AG04449 (cell line): ENCODE measurements at regions not wholly inside any gene's neighbourhood (a gene's known extent, or its start where the extent isn't known, plus 50 kb on each side); places are given as distances from the start of the nearest gene placed in this dataset.
A peak's percentile ranks its signal among the peaks of the same experiment; 100 is the strongest.

Experiments
- CTCF ChIA-PET: fragments of 350-600 bp; formaldehyde crosslinking; extraction: SDS; loops from one replicate; lab custom pipeline; 2021; ENCODE audit warnings: antibody characterized with exemption; lab: Yijun Ruan, JAX
- POLR2A ChIA-PET: fragments of 400-600, 350-600 bp; formaldehyde crosslinking; extraction: SDS; loops from one replicate; lab custom pipeline; 2020; ENCODE audit warnings: antibody characterized with exemption, inconsistent platforms; lab: Yijun Ruan, JAX
- DNase-seq: peaks from one replicate; pipeline ENCODE4 v3.0.0-alpha.2; 2010; ENCODE audit warnings: low read depth, low spot score
- H3K4me3 ChIP-seq: 2 replicates; pipeline ENCODE4 v1.5.1; 2011; ENCODE audit warnings: low read depth, mild to moderate bottlenecking, control low read depth, low read length
- TF ChIP-seq, protein P1 (sequence below): IDR thresholded peaks from one replicate; pipeline ENCODE4 v1.5.1; 2011; ENCODE audit warnings: mild to moderate bottlenecking, moderate library complexity, low read length, control low read depth, inconsistent platforms; ENCODE audit not compliant: insufficient read depth; ENCODE audit errors: missing control alignments

DNA sequence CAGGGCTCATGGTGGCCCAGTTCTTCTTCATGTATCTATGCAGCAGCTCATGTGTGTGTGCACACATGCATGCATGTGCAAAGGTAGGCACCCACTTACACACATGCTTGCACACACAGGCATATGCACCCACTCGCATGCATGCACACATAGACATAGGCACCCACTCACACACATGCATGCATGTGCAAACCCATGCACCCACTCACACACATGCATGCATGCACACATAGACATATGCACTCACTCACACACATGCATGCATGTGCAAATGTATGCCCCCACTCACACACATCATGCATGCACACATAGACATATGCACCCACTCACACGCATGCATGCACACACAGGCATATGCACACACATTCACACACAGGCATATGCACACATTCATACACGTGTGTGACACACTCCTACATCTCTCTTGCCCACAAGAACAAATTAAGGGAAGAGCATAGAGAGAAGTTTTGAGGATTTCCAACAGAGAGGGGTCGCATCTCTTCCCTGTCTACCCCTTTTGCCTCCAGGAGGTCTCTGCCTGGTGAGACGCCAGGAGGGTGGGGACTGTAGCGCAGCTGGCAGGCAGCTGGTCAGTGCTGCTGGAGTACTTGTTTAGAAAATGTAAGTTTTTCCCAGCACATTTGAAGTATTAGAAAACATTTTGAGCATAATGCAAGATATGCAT, 63.9 kb upstream of the ARHGEF7 start:
- DNase-seq: no peak
- TF ChIP-seq, protein P1, sequence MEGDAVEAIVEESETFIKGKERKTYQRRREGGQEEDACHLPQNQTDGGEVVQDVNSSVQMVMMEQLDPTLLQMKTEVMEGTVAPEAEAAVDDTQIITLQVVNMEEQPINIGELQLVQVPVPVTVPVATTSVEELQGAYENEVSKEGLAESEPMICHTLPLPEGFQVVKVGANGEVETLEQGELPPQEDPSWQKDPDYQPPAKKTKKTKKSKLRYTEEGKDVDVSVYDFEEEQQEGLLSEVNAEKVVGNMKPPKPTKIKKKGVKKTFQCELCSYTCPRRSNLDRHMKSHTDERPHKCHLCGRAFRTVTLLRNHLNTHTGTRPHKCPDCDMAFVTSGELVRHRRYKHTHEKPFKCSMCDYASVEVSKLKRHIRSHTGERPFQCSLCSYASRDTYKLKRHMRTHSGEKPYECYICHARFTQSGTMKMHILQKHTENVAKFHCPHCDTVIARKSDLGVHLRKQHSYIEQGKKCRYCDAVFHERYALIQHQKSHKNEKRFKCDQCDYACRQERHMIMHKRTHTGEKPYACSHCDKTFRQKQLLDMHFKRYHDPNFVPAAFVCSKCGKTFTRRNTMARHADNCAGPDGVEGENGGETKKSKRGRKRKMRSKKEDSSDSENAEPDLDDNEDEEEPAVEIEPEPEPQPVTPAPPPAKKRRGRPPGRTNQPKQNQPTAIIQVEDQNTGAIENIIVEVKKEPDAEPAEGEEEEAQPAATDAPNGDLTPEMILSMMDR: no peak
- CTCF ChIA-PET: interaction anchor here (1.6 to 2.6 kb wide), 2 partner anchors 106 to 112 kb away, joined by 5 to 9 read pairs; no protein-coding TSS in a partner anchor
- POLR2A ChIA-PET: no interaction called here
- no peak overlapping the region for H3K4me3 ChIP-seq

DNA sequence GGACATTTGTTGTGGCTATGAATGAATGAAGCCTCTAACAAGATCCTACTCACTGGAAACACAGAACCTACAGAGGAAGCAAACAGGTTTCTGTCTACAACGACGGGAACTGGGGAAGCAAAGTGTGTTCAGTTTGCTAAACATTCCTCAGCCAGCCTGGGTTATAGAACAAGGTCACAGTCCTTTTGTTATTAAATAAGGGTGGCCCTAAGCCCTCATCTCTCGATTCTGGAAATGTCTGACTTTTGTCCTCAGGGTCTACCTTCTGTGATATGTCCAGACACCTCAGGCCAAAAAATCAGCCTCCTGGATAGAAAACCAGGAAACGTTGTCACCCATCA, 64.6 kb upstream of the ARHGEF7 start:
- no peak overlapping the region for H3K4me3 ChIP-seq
- TF ChIP-seq, protein P1: no peak
- DNase-seq: no peak
- POLR2A ChIA-PET: interaction anchor here (0.6 kb wide), 1 partner anchor 103 kb away, joined by 3 read pairs; no protein-coding TSS in a partner anchor
- CTCF ChIA-PET: interaction anchor here (1.0 to 2.6 kb wide), 5 partner anchors 16 to 173 kb away, joined by 3 to 9 read pairs (median 6); no protein-coding TSS in a partner anchor

DNA sequence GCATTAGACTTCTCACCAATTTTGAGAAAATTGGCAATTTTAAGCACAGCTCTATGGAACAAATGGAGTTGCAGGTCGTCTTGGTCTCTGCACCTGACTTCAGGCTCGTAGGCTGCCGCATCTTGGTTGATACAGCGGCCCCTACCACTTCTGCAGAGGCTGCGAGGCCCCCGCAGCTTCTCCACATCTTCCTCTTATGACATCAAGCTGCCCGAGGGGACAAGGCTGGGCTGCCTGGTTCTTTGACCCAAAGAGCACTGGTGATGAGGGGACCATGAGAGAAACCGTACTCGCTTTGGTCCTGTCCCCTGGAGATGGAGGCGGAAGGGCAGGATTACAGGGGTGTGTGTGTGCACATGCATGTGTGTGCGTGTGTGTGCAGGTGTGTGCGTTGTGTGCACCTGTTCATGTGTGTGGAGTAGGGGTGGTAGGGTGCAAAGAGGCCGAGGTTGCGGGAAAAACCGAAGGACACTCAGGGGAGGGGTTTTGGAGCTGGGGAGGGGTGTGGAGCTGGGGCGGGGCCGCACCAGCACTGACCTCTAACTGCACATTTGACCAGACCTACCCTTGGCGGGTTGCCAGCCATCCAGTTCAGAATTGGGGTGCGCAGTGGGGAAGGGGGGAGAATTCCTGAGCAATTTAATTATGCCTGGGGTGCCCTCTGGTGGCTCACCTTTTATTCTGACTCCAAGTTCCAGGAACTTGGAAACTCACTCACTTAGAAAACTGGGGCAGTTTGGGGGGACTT, 65.1 kb upstream of the ARHGEF7 start:
- POLR2A ChIA-PET: interaction anchor here (0.6 kb wide), 1 partner anchor 103 kb away, joined by 3 read pairs; no protein-coding TSS in a partner anchor
- TF ChIP-seq, protein P1: peak; percentile 12
- CTCF ChIA-PET: interaction anchor here (1.0 to 3.5 kb wide), 12 partner anchors 9 to 457 kb away, joined by 3 to 21 read pairs (median 6); partner anchors contain the start of gene ANKRD10
- DNase-seq: no peak
- H3K4me3 ChIP-seq: no peak overlapping the region

DNA sequence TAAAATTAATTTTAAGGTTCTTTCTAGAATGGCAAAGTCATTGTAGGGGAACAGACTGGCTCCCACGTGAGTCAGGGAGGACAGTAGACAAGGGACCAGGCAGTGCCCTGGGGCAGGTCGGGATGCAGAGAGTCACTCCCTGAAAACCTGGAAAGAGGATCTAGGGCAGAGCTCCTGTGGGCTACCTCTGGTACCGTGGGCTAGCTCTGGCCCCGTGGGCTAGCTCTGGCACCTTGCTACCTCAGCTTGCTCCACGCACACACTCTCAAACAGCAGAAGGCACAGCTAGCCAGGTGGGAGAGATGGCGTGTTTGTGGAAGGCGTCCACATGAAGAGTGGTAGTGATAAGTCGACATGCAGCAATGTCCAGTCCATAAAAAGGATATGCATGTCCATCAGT, 66.7 kb upstream of the ARHGEF7 start:
- TF ChIP-seq, protein P1: no peak
- POLR2A ChIA-PET: no interaction called here
- CTCF ChIA-PET: interaction anchor here (0.8 to 3.5 kb wide), 11 partner anchors 8 to 135 kb away, joined by 3 to 21 read pairs (median 7); partner anchors contain the start of gene ANKRD10
- no peak for DNase-seq
- no peak overlapping the region for H3K4me3 ChIP-seq

DNA sequence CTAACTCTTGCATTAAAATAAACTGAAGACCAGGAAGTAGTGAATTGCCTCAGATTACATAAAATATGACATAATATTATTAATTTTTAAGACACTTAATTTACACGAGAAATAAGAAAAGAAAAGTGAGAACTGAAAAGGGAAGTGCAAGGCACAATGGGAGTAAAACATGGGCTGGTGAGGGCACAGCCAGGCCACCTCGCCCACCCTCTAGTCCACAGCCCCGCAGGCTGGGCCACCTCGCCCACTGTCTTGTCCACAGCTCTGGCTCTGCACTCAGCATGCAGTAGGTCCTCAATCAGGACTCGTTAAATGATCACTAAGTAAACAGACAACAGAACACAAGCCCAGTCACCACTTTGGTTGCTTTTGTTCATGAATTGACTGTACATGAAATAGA, 67.8 kb upstream of the ARHGEF7 start:
- ChIA-PET POLR2A (no interaction called here), CTCF (interaction anchor here (0.6 to 3.5 kb wide), 5 partner anchors 9 to 134 kb away, joined by 3 to 21 read pairs (median 3); partner anchors contain the start of gene ANKRD10)

More for the DNA sequence above, 67.8 kb upstream of the ARHGEF7 start:
- TF ChIP-seq, protein P1: no peak
- no peak overlapping the region for H3K4me3 ChIP-seq
- no peak for DNase-seq
